ENCODE measurements at regions not wholly inside any gene's neighbourhood (a gene's known extent, or its start where the extent isn't known, plus 50 kb on each side); places are given as distances from the start of the nearest gene placed in this dataset.
"Not testable (repeated sequence)": the region's sequence is repeated elsewhere in the genome, so short reads cannot be mapped to it uniquely, and the experiment has no call there.

- no peak overlapping the region for H3K4me3 ChIP-seq (ENCODE audit: low read depth, low read length)
- no peak for TF ChIP-seq CTCF (conservative IDR thresholded peaks at IDR 0.05; ENCODE audit: low read depth, low read length)
- DNase-seq (ENCODE audit: low read depth): no peak
These were observed 156.5 kb upstream of the WSCD1 start for GRCh38 chr17:5913641-5914040.

GRCh38 chr17:5915337-5915736 lies 154.8 kb upstream of the WSCD1 start:
- no peak for DNase-seq (ENCODE audit: low read depth)
- no peak overlapping the region for H3K4me3 ChIP-seq (ENCODE audit: low read depth, low read length)
- no peak for TF ChIP-seq CTCF (conservative IDR thresholded peaks at IDR 0.05; ENCODE audit: low read depth, low read length)

- DNase-seq (ENCODE audit: low read depth): no peak
- TF ChIP-seq CTCF (conservative IDR thresholded peaks at IDR 0.05; ENCODE audit: low read depth, low read length): no peak
- H3K4me3 ChIP-seq (ENCODE audit: low read depth, low read length): no peak overlapping the region
These were observed 151.1 kb upstream of the WSCD1 start for GRCh38 chr17:5919089-5919488.

- no peak for TF ChIP-seq CTCF (conservative IDR thresholded peaks at IDR 0.05; ENCODE audit: low read depth, low read length)
- DNase-seq (ENCODE audit: low read depth): no peak
- no peak overlapping the region for H3K4me3 ChIP-seq (ENCODE audit: low read depth, low read length)
These were observed 148.5 kb upstream of the WSCD1 start for GRCh38 chr17:5921512-5922282.

- DNase-seq (ENCODE audit: low read depth): no peak
- no peak overlapping the region for H3K4me3 ChIP-seq (ENCODE audit: low read depth, low read length)
- no peak for TF ChIP-seq CTCF (conservative IDR thresholded peaks at IDR 0.05; ENCODE audit: low read depth, low read length)
These were observed 147.7 kb upstream of the WSCD1 start for GRCh38 chr17:5922476-5922875.

GRCh38 chr17:5929721-5930120 lies 140.5 kb upstream of the WSCD1 start:
- no peak for TF ChIP-seq CTCF (conservative IDR thresholded peaks at IDR 0.05; ENCODE audit: low read depth, low read length)
- H3K4me3 ChIP-seq (ENCODE audit: low read depth, low read length): no peak overlapping the region
- DNase-seq (ENCODE audit: low read depth): no peak

GRCh38 chr17:5930555-5930954 lies 139.6 kb upstream of the WSCD1 start:
- H3K4me3 ChIP-seq (ENCODE audit: low read depth, low read length); DNase-seq (ENCODE audit: low read depth): not testable (repeated sequence)

All from choroid plexus epithelial cell (primary cell).